GM12878 (cell line): ENCODE measurements at regions not wholly inside any gene's neighbourhood (a gene's known extent, or its start where the extent isn't known, plus 50 kb on each side); places are given as distances from the start of the nearest gene placed in this dataset.

Experiments
- ATAC-seq: fragments of 200-7000 bp; cut with Tn5 transposase; 3 replicates; pipeline ENCODE4 v1.9.1; 2020; ENCODE audit warnings: mild to moderate bottlenecking, moderate library complexity
- BruUV-seq: library from RNA; stranded (reverse); fragments of 400-500 nt; replicated peaks from 2 replicates; lab custom pipeline; 2021; lab: Mats Ljungman, UMichigan
- CTCF ChIA-PET: fragments of 300-600 bp; sonication (Branson Sonifier 250); formaldehyde crosslinking; extraction: SDS; loops from one replicate; lab custom pipeline; 2021; ENCODE audit warnings: inconsistent platforms; lab: Yijun Ruan, JAX
- POLR2A ChIA-PET: fragments of 350-600 bp; formaldehyde crosslinking; extraction: SDS; loops from one replicate; lab custom pipeline; 2021; ENCODE audit warnings: inconsistent platforms; lab: Charles Lee
- RAD21 ChIA-PET: fragments of 300-600 bp; sonication (Branson Sonifier 250); formaldehyde crosslinking; loops from one replicate; lab custom pipeline; 2023; ENCODE audit warnings: antibody characterized with exemption; ENCODE audit not compliant: unreplicated experiment; lab: Charles Lee
- SMC1A ChIA-PET: fragments of 300-600 bp; sonication (Branson Sonifier 250); formaldehyde crosslinking; loops from one replicate; lab custom pipeline; 2023; ENCODE audit not compliant: unreplicated experiment, uncharacterized antibody; lab: Charles Lee
- DNase-seq: peaks from one replicate; pipeline ENCODE4 v3.0.0-alpha.2; 2011; ENCODE audit warnings: low read depth, low spot score
- FAIRE-seq: peaks from 3 replicates; lab custom pipeline; 2011; peaks lifted over from hg19 to GRCh38; lab: Jason Lieb, UNC
- H2AFZ ChIP-seq: 2 replicates; pipeline ENCODE4 v1.6.0; 2011; ENCODE audit warnings: low read depth, low read length, control low read depth; ENCODE audit not compliant: control insufficient read depth
- H3K27ac ChIP-seq: 2 replicates; pipeline ENCODE4 v1.5.1; 2011; ENCODE audit warnings: control low read depth; ENCODE audit not compliant: control insufficient read depth, insufficient read depth
- H3K27me3 ChIP-seq, 2 experiments: replicated peaks in 1 of 2; 2 replicates each; pipeline versions ENCODE4 v1.6.0 to v1.6.1; 2011; ENCODE audit warnings: low read length in 1 of 2; ENCODE audit not compliant: control insufficient read depth in 2 of 2, insufficient read depth in 2 of 2
- H3K36me3 ChIP-seq, 2 experiments: 2 replicates each; pipeline ENCODE4 v1.5.1; 2011; ENCODE audit warnings: low read length in 1 of 2; ENCODE audit not compliant: control insufficient read depth in 2 of 2, insufficient read depth in 2 of 2
- H3K4me1 ChIP-seq: 2 replicates; pipeline ENCODE4 v1.6.1; 2011; ENCODE audit warnings: mild to moderate bottlenecking, low read length, moderate library complexity, mixed read lengths; ENCODE audit not compliant: control insufficient read depth, insufficient read depth
- H3K4me2 ChIP-seq: 2 replicates; pipeline ENCODE4 v1.6.0; 2011; ENCODE audit warnings: control low read depth; ENCODE audit not compliant: control insufficient read depth, insufficient read depth
- H3K4me3 ChIP-seq: fragments of 200-600 bp; sonication (generic); 2 replicates; pipeline ENCODE4 v1.5.1; 2016
- H3K79me2 ChIP-seq: 2 replicates; pipeline ENCODE4 v1.6.0; 2011; ENCODE audit warnings: low read length; ENCODE audit not compliant: control insufficient read depth, insufficient read depth
- H3K9ac ChIP-seq: 2 replicates; pipeline ENCODE4 v1.8.0; 2011; ENCODE audit warnings: low read length, control low read depth, mixed read lengths; ENCODE audit not compliant: control insufficient read depth, insufficient read depth
- H3K9me3 ChIP-seq: replicated peaks from 3 replicates; pipeline ENCODE4 v1.5.1; 2011; ENCODE audit warnings: mild to moderate bottlenecking, low read length; ENCODE audit not compliant: control insufficient read depth, insufficient read depth
- H4K20me1 ChIP-seq: 2 replicates; pipeline ENCODE4 v1.6.0; 2011; ENCODE audit not compliant: control insufficient read depth, insufficient read depth
- IKZF2 ChIP-seq, 2 experiments: fragments of 450-650 bp; IDR thresholded peaks; 2 replicates each; pipeline ENCODE4 v1.6.1; 2017; ENCODE audit warnings: mild to moderate bottlenecking in 2 of 2, moderate library complexity in 2 of 2
- NFYA ChIP-seq: IDR thresholded peaks from 2 replicates; pipeline ENCODE4 v1.6.1; 2011; ENCODE audit warnings: low read depth, mild to moderate bottlenecking, low read length, improper control_type of control experiment, borderline replicate concordance
- NRF1 ChIP-seq: conservative IDR thresholded peaks from 2 replicates; pipeline ENCODE4 v1.6.1; 2011; ENCODE audit warnings: mild to moderate bottlenecking, low read depth, low read length, improper control_type of control experiment
- SMARCA5 ChIP-seq: fragments of 450-650 bp; IDR thresholded peaks from 2 replicates; pipeline ENCODE4 v1.6.1; 2017; ENCODE audit warnings: mild to moderate bottlenecking
- ZNF207 ChIP-seq: fragments of 450-650 bp; IDR thresholded peaks from 2 replicates; pipeline ENCODE4 v1.6.1; 2014; ENCODE audit warnings: antibody characterized with exemption, mild to moderate bottlenecking, borderline replicate concordance
- WGBS: methylation state at CpG from one replicate; pipeline ENCODE4 v1.1.6; 2016; ENCODE audit warnings: low lambda C conversion rate; ENCODE audit not compliant: insufficient replicate concordance, insufficient coverage; ENCODE audit errors: missing lambda C conversion rate; 5-methylcytosine and 5-hydroxymethylcytosine counted together
- in situ Hi-C: fragments of 300-500 bp; cut with MboI; formaldehyde crosslinking; loops from 9 replicates; pipeline ENCODE4 v1.14.3; 2018; ENCODE audit warnings: mixed read lengths
- intact Hi-C: fragments of 100-400 bp; cut with micrococcal nuclease; formaldehyde crosslinking; loops from one replicate; pipeline ENCODE4 v1.14.2; 2022; ENCODE audit not compliant: unreplicated experiment

GRCh38 chr22:48661984-48662383, 1165.7 kb downstream of the BRD1 start (continued):
- no peak for TF ChIP-seq NFYA
- no peak for TF ChIP-seq ZNF207
- TF ChIP-seq SMARCA5 = no peak
- TF ChIP-seq IKZF2 (IDR thresholded peaks at IDR 0.05) = no peak

- DNase-seq = no peak
- in situ Hi-C loops = no loop called here
Measured at GRCh38 chr22:48660790-48661740, 1166.6 kb downstream of the BRD1 start.

More at GRCh38 chr22:48660790-48661740, 1166.6 kb downstream of the BRD1 start:
- ATAC-seq (no peak), FAIRE-seq (no peak)
- Histone ChIP-seq H3K9ac (no peak overlapping the region), H3K9me3 (peaks cover 2% of the 10 kb centered on the region; the same call in 2 of the 3 replicates), H2AFZ (no peak overlapping the region), H3K4me2 (no peak overlapping the region), H3K27me3 (no peaks in the 10 kb centered on the region), H3K4me3 (no peak overlapping the region), H3K27ac (no peak overlapping the region), H4K20me1 (no peaks in the 10 kb centered on the region), H3K4me1 (no peaks in the 10 kb centered on the region), H3K79me2 (no peaks in the 10 kb centered on the region), H3K36me3 (no peaks in the 10 kb centered on the region)
- 32% methylated on average over 31 of the region's 33 CpGs for whole genome bisulfite sequencing
- no TSS peak for BruUV-seq
- intact Hi-C loops = no loop called here
- ChIA-PET SMC1A (no interaction called here), RAD21 (no interaction called here), CTCF (no interaction called here), POLR2A (no interaction called here)
- no peak for TF ChIP-seq NRF1
